NCI-H82 (cell line): ENCODE measurements at regions not wholly inside any gene's neighbourhood (a gene's known extent, or its start where the extent isn't known, plus 50 kb on each side); places are given as distances from the start of the nearest gene placed in this dataset.

Experiments
- DNase-seq: peaks from one replicate; lab custom pipeline; 2025; lab: John Stamatoyannopoulos, UW

- DNase-seq = no peak
Measured at GRCh38 chr10:31754803-31755624, 173.6 kb downstream of the ARHGAP12 start.

GRCh38 chr10:31753681-31754080 lies 174.9 kb downstream of the ARHGAP12 start:
- DNase-seq = no peak

GRCh38 chr10:31752170-31752569 lies 176.5 kb downstream of the ARHGAP12 start:
- no peak for DNase-seq

GRCh38 chr10:31751738-31752080 lies 176.9 kb downstream of the ARHGAP12 start:
- no peak for DNase-seq

DNA sequence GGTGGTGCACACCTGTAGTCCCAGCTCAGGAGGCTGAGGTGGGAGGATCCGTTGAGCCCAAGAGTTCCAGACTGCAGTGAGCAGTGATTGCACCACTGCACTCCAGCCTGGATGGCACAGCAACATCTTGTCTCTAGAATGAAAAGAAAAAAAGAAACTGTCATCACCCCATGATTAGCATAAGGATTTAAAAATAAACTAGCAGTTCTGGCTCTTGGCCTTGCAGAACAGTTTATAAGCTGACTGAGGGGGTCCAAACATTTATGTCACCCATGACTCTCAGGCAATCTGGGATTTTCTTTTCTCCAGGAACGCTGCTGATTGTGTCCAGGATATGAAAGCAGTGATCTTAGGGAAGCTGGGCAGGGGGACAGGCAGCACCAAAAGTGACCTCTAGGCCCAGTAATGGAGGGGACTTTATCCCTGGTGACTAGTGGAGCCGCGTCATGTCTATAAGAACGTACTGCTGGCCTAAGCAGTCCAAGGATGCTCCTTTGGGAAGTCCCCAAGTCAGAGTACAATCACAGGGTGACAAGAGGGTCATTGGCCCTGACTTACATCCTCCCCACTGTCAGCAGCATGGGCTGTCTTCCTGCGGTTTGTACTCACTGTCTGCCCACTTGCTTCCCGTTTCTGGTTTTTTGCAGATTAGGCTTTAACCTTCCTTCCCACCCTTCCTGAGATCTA lies 177.4 kb downstream of the ARHGAP12 start:
- no peak for DNase-seq

- peak; percentile 86 for DNase-seq
Measured at GRCh38 chr10:31749981-31750840, 178.4 kb downstream of the ARHGAP12 start.

DNA sequence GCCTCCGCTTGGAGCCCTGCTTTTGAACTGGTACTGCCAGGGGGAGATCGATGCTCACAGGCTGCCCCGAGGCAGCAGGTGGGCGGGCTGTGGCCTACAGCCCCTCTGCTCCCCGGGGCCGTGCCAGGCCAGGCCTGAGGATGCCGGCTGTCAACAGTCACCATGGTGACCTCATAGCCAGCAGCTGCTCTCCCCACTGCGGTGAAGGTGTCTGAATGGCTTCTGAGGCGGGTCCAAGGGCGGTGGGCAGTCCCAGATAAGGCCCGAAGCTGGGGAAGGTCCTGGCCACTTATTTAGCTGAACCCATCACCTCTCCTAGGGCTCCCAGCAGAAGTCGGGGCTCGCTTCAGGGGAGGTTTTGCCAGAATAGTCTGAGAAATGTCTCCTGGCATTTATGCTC lies 179.3 kb downstream of the ARHGAP12 start:
- DNase-seq = peak; percentile 56

DNA sequence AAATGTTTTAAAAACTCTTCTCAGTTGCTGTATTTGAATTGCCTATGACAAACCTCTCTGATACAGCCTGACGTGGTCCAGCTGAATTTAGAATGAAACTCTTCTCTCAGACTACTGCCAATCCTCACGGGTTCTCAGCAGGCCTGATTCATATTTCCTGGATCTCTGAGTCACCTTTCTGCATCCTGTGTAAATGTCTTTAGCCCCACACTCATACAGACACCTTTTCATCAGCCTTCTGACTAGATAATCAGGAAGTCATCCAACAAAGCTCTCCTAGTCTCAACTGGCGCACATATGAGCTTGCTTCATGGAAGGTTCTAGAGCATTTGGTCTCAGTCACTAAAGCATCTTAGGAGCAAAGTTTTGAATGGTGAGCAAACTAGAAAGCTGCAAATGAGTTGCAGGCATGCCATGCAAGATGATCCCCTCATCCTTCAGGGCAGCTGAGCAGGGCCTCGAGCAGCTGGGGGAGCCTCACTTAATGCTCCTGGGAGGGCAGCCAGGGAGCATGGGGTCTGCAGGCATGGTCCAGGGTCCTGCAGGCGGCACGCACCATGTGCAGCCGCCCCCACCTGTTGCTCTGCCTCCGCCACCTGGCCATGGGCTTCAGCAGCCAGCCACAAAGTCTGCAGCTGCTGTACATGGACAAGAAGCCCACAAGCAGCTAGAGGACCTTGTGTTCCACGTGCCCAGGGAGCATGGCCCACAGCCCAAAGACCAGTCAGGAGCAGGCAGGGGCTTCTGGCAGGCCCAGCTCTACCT lies 182.8 kb downstream of the ARHGAP12 start:
- DNase-seq = no peak

DNA sequence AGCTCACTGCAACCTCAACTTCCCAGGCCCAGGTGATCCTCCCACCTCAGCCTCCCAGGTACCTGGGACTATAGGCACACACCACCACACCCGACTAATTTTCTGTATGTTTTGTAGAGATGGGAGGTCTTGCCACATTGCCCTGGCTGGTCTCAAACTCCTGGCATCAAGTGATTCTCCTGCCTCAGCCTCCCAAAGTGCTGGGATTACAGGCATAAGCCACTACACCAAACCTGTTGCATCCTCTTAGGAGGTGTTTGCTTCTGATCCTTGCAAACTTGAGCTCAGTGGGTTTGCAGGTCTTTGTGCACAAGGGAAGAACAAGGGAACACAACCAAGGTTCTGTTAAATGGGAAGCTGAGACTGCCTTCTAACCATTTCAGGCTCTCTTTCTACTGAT lies 184.6 kb downstream of the ARHGAP12 start:
- no peak for DNase-seq

DNA sequence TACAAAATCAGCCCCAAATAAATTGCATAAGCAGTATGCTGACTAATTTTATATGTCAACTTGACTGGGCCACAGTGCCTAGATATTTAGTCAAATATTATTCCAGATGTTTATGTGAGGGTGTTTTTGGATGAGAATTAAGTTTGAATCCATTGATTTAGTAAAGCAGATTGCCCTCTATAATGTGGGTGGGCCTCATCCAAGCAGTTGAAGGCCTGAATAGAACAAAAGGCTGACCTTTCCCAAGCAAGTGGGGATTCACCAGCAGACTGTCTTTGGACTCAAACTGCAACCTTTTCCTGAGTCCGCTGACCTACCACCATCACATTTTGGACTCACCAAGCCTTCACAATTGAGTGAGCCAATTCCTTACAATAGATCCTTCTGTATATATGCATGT lies 186.4 kb downstream of the ARHGAP12 start:
- DNase-seq = no peak

DNA sequence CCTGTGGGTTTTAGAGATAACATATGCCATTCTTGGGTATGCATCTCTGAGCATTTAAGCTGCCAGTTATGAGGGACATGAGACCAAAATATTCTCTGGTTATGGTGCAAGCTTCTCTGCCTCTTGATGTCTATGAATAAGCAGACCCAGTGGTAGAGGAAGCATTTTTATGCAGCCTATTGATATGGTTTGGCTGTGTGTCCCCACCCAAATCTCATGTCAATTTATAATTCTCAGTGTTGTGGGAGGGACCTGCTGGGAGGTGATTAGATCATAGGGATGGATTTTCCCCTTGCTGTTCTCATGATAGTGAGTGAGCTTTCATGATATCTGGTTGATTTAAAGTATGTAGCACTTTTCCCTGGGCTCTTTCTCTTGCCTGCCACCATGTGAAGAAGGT lies 187.2 kb downstream of the ARHGAP12 start:
- no peak for DNase-seq

DNA sequence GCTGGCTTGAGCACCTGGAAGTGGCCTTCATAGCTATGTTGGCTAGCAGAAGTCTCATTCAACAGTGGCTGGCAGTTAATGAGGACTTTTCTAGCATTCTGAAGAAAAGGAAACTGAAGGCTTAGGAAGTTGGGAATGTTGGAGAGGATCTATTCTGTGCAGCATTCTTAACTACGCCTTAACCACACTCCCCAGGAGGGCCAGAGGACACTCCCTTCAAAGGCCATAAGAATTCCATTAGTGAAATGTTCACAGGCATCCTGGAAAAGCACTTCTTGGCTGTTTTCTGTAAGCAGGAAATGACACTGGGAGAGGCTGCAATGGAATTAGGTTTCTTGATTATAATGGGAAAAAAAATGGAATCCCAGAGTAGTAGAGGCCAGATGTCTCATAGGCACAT lies 188.9 kb downstream of the ARHGAP12 start:
- no peak for DNase-seq

- DNase-seq = no peak
Measured at GRCh38 chr10:31739146-31739545, 189.5 kb downstream of the ARHGAP12 start.

- DNase-seq = no peak
Measured at GRCh38 chr10:31731711-31732110, 196.9 kb downstream of the ARHGAP12 start.

- DNase-seq = no peak
Measured at GRCh38 chr10:31730776-31731175, 197.9 kb downstream of the ARHGAP12 start.

- DNase-seq = peak; percentile 3
Measured at GRCh38 chr10:31728698-31729224, 199.9 kb downstream of the ARHGAP12 start.

- DNase-seq = no peak
Measured at GRCh38 chr10:31725436-31725835, 203.2 kb downstream of the ARHGAP12 start.

DNA sequence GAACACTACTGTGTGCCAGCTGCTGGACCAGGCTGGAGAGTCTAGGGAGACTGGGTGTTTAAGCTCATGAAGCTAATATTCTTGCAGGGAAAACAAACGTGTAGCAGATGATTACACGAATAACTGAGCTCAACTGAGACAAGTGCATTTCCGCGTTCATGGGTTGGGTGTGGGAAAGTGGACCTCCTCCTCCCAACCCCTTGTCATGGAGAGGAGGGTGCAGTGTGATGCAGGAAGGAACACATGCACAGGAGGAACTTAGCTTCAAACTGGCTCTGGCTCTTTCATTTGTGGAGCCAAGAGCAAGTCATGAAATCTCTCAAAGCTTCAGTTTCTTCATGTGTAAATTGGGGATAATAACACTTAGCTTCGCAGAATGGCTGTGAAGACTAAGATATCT lies 204.3 kb downstream of the ARHGAP12 start:
- no peak for DNase-seq

DNA sequence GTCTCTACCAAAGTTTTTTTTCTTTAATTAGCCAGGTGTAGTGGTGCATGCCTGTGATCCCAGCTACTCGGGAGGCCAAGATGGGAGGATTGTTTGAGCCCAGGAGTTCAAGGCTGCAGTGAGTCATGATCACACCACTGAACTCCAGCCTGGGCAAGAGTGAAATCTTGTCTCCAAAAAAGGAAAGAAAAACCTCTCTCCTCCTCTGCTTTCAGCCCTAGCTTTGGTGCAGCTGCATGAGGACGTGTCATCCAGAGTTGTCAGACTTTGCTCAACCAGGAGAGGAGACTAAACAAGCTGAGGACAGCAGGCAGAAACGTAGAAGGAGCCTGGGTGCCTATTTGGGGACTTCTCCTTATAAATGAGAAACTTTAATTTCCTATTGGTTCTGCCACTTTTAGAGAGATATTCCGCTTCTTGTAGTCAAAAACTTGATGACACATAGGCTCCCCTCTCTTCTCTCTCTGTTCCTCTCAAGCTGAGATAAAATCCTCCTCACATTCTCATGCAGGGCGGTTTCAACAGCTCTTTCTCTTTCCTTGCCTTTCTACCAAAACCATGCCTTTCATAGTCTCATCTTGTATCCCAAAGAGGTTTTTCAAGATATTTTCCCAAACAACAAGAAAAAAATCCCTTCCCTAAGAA lies 205.4 kb downstream of the ARHGAP12 start:
- no peak for DNase-seq

GRCh38 chr10:31721096-31721495 lies 207.5 kb downstream of the ARHGAP12 start:
- DNase-seq = peak; percentile 53

DNA sequence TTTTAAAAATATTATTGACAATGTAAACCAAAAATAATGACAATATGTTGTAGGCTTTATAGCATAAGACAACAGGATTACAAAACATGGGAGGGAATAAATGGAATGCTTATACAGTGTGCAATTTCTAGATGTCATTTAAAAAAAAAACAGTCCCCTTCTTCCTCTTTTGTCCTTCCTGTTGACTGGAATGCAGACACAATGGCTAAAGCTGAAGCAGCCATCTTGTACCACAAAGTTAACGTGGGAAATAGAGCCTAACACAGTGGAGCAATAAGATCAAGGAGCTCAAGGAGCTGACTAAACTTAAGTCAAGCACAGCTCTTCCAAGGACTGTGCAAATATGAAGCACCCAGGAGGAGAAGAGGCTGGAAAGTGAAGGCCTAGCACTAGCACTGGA lies 208.1 kb downstream of the ARHGAP12 start:
- DNase-seq = no peak
